DOHH2 (cell line): ENCODE measurements at regions not wholly inside any gene's neighbourhood (a gene's known extent, or its start where the extent isn't known, plus 50 kb on each side); places are given as distances from the start of the nearest gene placed in this dataset.
"Not testable (repeated sequence)": the region's sequence is repeated elsewhere in the genome, so short reads cannot be mapped to it uniquely, and the experiment has no call there.

Experiments
- H3F3A ChIP-seq: fragments of 200-600 bp; sonication (generic), shearing (Covaris generic); 2 replicates; pipeline ENCODE4 v1.6.0; 2016; ENCODE audit warnings: antibody characterized with exemption, mild to moderate bottlenecking; ENCODE audit not compliant: control insufficient read depth, insufficient read depth
- H3K27ac ChIP-seq: fragments of 200-600 bp; sonication (generic); 2 replicates; pipeline ENCODE4 v1.5.1; 2014; ENCODE audit warnings: low read depth, mild to moderate bottlenecking, low read length, moderate library complexity
- H3K27me3 ChIP-seq: fragments of 200-600 bp; sonication (generic); 2 replicates; pipeline ENCODE4 v1.6.1; 2014; ENCODE audit warnings: mild to moderate bottlenecking, low read length, mixed read lengths; ENCODE audit not compliant: control insufficient read depth
- H3K36me3 ChIP-seq: fragments of 200-600 bp; sonication (generic); 2 replicates; pipeline ENCODE4 v1.6.1; 2014; ENCODE audit warnings: mild to moderate bottlenecking, low read length, moderate library complexity, mixed read lengths; ENCODE audit not compliant: control insufficient read depth
- H3K4me1 ChIP-seq: fragments of 200-600 bp; sonication (generic); 2 replicates; pipeline ENCODE4 v1.6.1; 2014; ENCODE audit warnings: mild to moderate bottlenecking, low read length, mixed read lengths; ENCODE audit not compliant: control insufficient read depth
- H3K4me2 ChIP-seq: fragments of 200-600 bp; sonication (generic); 2 replicates; pipeline ENCODE4 v1.6.0; 2014; ENCODE audit warnings: mild to moderate bottlenecking, low read length, moderate library complexity
- H3K4me3 ChIP-seq: fragments of 200-600 bp; sonication (generic); 2 replicates; pipeline ENCODE4 v1.5.1; 2014; ENCODE audit warnings: mild to moderate bottlenecking, low read length, mixed read lengths
- H3K79me2 ChIP-seq: fragments of 200-600 bp; sonication (generic); 2 replicates; pipeline ENCODE4 v1.6.1; 2014; ENCODE audit warnings: mild to moderate bottlenecking, low read length, mixed read lengths; ENCODE audit not compliant: control insufficient read depth
- H3K9me2 ChIP-seq: fragments of 200-600 bp; sonication (generic); replicated peaks from 2 replicates; pipeline ENCODE4 v1.6.1; 2014; ENCODE audit warnings: mild to moderate bottlenecking, low read length, mixed read lengths; ENCODE audit not compliant: control insufficient read depth
- H3K9me3 ChIP-seq: fragments of 200-600 bp; sonication (generic); 2 replicates; pipeline ENCODE4 v1.6.1; 2014; ENCODE audit warnings: antibody characterized with exemption, low read length, mixed read lengths; ENCODE audit not compliant: control insufficient read depth, insufficient read depth
- H4K20me1 ChIP-seq: fragments of 200-600 bp; sonication (generic); 2 replicates; pipeline ENCODE4 v1.6.0; 2014; ENCODE audit warnings: low read depth, mild to moderate bottlenecking, antibody characterized with exemption, low read length, moderate library complexity; ENCODE audit not compliant: control insufficient read depth, insufficient read depth
- EZH2phosphoT487 ChIP-seq: fragments of 200-600 bp; sonication (generic); IDR thresholded peaks from 2 replicates; pipeline ENCODE4 v1.6.1; 2017; ENCODE audit warnings: borderline replicate concordance, mild to moderate bottlenecking, antibody characterized with exemption, low read length, moderate library complexity, mixed read lengths
- TF ChIP-seq, protein P1 (sequence below): fragments of 200-600 bp; sonication (generic); IDR thresholded peaks from one replicate; pipeline ENCODE4 v1.5.1; 2014; ENCODE audit warnings: antibody characterized with exemption, mild to moderate bottlenecking, low read depth, low read length; ENCODE audit not compliant: poor library complexity, severe bottlenecking

DNA sequence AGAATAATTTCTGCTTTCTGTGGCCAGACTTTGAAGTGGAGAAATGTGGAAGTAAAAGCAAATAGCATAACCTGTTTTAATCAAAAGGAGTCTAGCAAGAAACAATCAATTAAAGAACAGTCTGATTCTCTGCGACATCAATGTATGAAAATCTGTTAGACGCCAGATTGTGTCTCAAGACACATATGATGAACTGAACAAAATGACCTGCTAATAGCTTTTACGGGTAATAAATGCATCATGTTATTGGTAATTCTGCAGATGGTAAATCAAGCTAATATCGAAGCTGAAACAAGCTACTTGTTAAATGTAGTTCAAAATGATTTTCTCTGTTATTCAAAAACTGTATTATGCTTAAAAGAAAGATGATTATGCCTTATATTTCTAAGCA, 208.5 kb upstream of the FIGN start:
- Histone ChIP-seq H3K4me2 (no peak overlapping the region), H3K9me2 (no peaks in the 10 kb centered on the region), H3K27ac (no peak overlapping the region), H3K79me2 (no peaks in the 10 kb centered on the region), H3K4me1 (no peaks in the 10 kb centered on the region), H3K27me3 (no peaks in the 10 kb centered on the region), H3K4me3 (no peak overlapping the region), H3K9me3 (no peaks in the 10 kb centered on the region), H4K20me1 (no peaks in the 10 kb centered on the region), H3F3A (no peaks in the 10 kb centered on the region), H3K36me3 (no peaks in the 10 kb centered on the region)
- TF ChIP-seq EZH2phosphoT487, result no peak

DNA sequence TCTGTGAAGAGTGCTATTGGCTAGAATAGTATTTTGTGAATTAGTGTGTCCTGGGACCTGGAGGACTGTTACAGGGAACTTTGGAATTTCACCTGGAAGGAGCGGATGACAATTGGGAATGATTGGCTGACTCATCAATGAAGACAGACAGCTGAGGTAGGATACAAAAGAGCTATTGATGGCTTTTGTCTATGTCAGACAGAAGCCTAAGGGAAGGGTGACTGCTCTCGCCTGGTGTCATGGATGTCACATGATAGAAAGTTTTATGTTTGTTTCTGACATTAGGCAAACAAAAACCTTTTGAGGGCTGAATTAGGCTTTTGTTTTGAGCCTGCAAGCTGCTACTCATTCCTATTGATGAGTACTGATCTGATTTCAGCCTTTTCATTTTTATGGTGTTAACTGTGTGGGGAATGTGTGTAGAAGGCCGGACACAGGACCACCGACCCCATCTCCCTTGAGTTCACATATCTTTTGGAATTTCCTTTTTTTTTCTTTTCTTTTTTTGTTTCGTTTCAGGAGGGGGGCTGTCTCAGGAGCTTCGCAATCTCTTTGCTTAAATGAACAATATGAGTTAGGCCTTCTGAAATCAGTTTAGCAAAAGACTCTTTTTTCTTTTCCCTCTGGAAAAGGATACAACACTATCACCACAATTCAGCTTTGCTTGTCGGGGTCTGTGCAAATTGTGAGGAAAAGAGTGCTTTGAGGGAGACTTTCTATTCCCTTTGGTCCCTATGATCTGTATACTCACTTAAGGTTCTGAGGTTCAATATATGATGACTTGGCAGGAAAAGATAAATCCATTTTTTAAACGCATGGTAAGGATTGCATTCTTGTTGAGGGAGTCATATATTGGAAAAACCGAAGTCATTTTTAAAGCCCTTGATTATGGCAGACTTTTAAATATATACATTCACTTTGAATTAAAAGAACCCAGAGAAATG, 207.9 kb upstream of the FIGN start:
- no peaks in the 10 kb centered on the region for H3K79me2 ChIP-seq
- H3K9me2 ChIP-seq, result no peaks in the 10 kb centered on the region
- no peak overlapping the region for H3K27ac ChIP-seq
- no peaks in the 10 kb centered on the region for H3F3A ChIP-seq
- H3K9me3 ChIP-seq, result no peaks in the 10 kb centered on the region
- no peaks in the 10 kb centered on the region for H3K27me3 ChIP-seq
- H3K4me1 ChIP-seq, result no peaks in the 10 kb centered on the region
- no peak overlapping the region for H3K4me2 ChIP-seq
- H4K20me1 ChIP-seq, result no peaks in the 10 kb centered on the region
- no peak overlapping the region for H3K4me3 ChIP-seq
- TF ChIP-seq, protein P1, sequence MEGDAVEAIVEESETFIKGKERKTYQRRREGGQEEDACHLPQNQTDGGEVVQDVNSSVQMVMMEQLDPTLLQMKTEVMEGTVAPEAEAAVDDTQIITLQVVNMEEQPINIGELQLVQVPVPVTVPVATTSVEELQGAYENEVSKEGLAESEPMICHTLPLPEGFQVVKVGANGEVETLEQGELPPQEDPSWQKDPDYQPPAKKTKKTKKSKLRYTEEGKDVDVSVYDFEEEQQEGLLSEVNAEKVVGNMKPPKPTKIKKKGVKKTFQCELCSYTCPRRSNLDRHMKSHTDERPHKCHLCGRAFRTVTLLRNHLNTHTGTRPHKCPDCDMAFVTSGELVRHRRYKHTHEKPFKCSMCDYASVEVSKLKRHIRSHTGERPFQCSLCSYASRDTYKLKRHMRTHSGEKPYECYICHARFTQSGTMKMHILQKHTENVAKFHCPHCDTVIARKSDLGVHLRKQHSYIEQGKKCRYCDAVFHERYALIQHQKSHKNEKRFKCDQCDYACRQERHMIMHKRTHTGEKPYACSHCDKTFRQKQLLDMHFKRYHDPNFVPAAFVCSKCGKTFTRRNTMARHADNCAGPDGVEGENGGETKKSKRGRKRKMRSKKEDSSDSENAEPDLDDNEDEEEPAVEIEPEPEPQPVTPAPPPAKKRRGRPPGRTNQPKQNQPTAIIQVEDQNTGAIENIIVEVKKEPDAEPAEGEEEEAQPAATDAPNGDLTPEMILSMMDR, result no peak
- TF ChIP-seq EZH2phosphoT487, result no peak
- H3K36me3 ChIP-seq, result no peaks in the 10 kb centered on the region

DNA sequence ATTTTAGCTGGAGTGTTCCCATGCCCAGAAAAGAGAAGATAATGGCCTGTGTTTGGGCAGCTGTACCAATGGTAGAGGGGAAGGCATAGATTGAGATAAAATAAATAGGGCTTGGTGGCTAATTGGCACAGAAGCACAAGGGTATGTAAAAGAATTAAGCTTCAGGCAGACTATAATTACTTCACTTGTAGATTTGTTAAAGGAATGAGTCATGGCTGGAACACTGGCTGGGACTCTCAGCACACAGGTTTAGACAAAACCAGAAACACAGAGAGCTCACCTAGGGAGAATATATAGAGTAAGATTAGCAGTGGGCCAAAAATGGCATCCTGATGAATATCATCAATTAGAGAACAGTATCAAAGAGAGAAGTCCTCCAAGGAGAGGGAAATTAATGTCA, 198.3 kb upstream of the FIGN start:
- H3K27me3 ChIP-seq, result no peaks in the 10 kb centered on the region

DNA sequence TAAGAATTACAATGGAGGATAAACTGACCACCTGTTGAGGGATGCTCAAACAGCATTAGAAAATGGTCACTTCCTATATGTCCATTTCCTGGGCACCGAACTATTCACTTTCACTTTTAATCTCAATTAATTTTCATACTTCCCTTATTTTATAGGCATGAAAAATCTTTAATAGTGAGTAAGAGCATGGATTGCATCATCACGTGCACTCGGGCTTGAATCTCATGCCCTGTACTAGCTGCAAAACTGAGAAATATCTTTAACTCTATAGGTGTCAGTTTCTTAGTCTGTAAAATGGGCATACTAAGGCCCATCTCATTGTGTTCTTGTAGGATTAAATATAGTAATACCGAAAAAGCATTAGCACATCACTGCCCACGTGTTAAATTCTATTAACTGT, 183.9 kb upstream of the FIGN start:
- H3K79me2 ChIP-seq, result no peaks in the 10 kb centered on the region
- TF ChIP-seq, protein P1, result no peak
- TF ChIP-seq EZH2phosphoT487, result no peak
- H3F3A ChIP-seq, result no peaks in the 10 kb centered on the region
- H3K27me3 ChIP-seq, result no peaks in the 10 kb centered on the region
- H3K4me2 ChIP-seq, result no peak overlapping the region
- no peaks in the 10 kb centered on the region; the same call in 1 of the 2 replicates for H3K9me3 ChIP-seq
- no peaks in the 10 kb centered on the region for H3K9me2 ChIP-seq
- H3K36me3 ChIP-seq, result no peaks in the 10 kb centered on the region
- H3K4me3 ChIP-seq, result no peak overlapping the region
- no peak overlapping the region for H3K27ac ChIP-seq
- no peaks in the 10 kb centered on the region for H4K20me1 ChIP-seq
- H3K4me1 ChIP-seq, result no peaks in the 10 kb centered on the region

More for the DNA sequence above, 198.3 kb upstream of the FIGN start:
- Histone ChIP-seq H3K4me3 (no peak overlapping the region), H3K9me3 (no peaks in the 10 kb centered on the region), H3K4me1 (no peaks in the 10 kb centered on the region), H3F3A (no peaks in the 10 kb centered on the region), H3K79me2 (no peaks in the 10 kb centered on the region), H3K4me2 (no peak overlapping the region), H3K9me2 (no peaks in the 10 kb centered on the region), H4K20me1 (no peaks in the 10 kb centered on the region), H3K36me3 (no peaks in the 10 kb centered on the region), H3K27ac (no peak overlapping the region)
- no peak for TF ChIP-seq EZH2phosphoT487
- TF ChIP-seq, protein P1, result no peak

DNA sequence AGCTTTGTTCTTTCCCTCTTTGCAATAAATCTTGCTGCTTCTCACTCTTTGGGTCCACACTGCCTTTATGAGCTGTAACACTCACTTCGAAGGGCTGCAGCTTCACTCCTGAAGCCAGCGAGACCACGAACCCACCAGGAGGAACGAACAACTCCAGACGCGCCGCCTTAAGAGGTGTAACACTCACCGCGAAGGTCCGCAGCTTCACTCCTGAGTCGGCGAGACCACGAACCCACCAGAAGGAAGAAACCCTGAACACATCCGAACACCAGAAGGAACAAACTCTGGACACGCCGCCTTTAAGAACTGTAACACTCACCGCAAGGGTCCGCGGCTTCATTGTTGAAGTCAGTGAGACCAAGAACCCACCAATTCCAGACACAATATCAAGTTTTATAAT, 178.7 kb upstream of the FIGN start:
- H3K79me2 ChIP-seq, H3K27me3 ChIP-seq, H3K4me2 ChIP-seq, H4K20me1 ChIP-seq, H3K9me3 ChIP-seq, H3F3A ChIP-seq, H3K4me3 ChIP-seq, H3K9me2 ChIP-seq, H3K36me3 ChIP-seq, H3K4me1 ChIP-seq, H3K27ac ChIP-seq: not testable (repeated sequence)

DNA sequence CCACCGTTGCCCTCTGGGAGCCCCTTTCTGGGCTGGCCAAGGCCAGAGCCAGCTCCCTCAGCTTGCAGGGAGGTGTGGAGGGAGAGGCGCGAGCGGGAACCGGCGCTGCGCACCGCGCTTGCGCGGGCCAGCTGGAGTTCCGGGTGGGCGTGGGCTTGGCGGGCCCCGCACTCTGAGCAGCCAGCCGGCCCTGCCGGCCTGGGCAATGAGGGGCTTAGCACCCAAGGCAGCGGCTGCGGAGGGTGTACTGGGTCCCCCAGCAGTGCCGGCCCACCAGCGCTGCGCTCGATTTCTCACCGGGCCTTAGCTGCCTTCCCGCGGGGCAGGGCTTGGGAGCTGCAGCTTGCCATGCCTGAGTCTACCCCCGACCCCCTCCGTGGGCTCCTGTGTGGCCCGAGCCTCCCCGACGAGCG, 177.7 kb upstream of the FIGN start:
- not testable (repeated sequence) for H3F3A ChIP-seq, H3K36me3 ChIP-seq, H3K9me2 ChIP-seq, H4K20me1 ChIP-seq, H3K27me3 ChIP-seq, H3K4me3 ChIP-seq, H3K9me3 ChIP-seq, H3K4me2 ChIP-seq, H3K4me1 ChIP-seq, H3K79me2 ChIP-seq, H3K27ac ChIP-seq
